ENCODE measurements at regions not wholly inside any gene's neighbourhood (a gene's known extent, or its start where the extent isn't known, plus 50 kb on each side); places are given as distances from the start of the nearest gene placed in this dataset.

DNA sequence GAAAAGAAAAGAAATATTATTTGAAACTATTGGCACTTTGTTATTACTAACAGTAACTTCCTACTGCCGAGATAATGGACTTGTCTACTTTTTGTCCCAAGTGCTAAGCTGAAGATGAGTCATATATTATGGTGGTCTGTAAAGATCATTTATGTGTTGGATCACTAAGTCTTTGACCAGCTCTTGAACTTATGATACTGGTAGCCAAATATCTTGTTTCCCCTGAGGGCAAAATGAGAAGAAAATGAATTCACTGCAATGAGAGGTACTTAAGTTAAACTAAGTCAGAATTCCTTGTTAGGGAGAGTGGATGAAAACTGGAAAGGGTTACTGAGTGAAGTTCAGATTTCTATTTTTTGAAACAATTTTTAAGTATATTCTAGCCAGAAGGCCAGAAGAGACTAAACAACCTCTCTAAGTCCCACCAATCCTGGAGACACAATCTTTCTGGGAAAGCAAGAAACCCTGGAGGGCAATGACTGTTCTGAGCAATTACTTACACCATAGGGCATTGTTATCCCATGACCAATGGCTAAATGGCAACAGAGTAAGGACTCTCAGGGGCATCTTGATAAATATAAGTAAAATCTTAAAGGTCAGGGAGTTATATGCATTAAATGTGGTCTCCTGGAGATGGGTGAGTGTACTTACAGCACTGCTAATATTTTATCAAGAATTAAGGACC lies 287.7 kb downstream of the STIM2 start:
- TF ChIP-seq, protein P1, sequence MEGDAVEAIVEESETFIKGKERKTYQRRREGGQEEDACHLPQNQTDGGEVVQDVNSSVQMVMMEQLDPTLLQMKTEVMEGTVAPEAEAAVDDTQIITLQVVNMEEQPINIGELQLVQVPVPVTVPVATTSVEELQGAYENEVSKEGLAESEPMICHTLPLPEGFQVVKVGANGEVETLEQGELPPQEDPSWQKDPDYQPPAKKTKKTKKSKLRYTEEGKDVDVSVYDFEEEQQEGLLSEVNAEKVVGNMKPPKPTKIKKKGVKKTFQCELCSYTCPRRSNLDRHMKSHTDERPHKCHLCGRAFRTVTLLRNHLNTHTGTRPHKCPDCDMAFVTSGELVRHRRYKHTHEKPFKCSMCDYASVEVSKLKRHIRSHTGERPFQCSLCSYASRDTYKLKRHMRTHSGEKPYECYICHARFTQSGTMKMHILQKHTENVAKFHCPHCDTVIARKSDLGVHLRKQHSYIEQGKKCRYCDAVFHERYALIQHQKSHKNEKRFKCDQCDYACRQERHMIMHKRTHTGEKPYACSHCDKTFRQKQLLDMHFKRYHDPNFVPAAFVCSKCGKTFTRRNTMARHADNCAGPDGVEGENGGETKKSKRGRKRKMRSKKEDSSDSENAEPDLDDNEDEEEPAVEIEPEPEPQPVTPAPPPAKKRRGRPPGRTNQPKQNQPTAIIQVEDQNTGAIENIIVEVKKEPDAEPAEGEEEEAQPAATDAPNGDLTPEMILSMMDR (IDR thresholded peaks at IDR 0.05), result no peak
- no peak for TF ChIP-seq POLR2A (IDR thresholded peaks at IDR 0.05)

All from lower leg skin (tissue), 3 donors.